Sigmoid colon (tissue), 6 donors: ENCODE measurements at regions not wholly inside any gene's neighbourhood (a gene's known extent, or its start where the extent isn't known, plus 50 kb on each side); places are given as distances from the start of the nearest gene placed in this dataset.
A peak's percentile ranks its signal among the peaks of the same experiment; 100 is the strongest.

Experiments used
- DNase-seq: peaks from one replicate; pipeline ENCODE4 v3.0.0-alpha.2; 2019
- H3K27ac ChIP-seq, 4 donors: fragments of 200-600 bp; sonication (generic); one replicate each; pipeline ENCODE4 v1.5.1; 2016 to 2019; ENCODE audit warnings: mild to moderate bottlenecking in 1 of 4
- H3K27me3 ChIP-seq, 3 donors: fragments of 200-600 bp; sonication (generic); one replicate each; pipeline ENCODE4 v1.5.1; 2019; ENCODE audit warnings: mild to moderate bottlenecking in 1 of 3
- H3K36me3 ChIP-seq, 4 donors: fragments of 200-600 bp; sonication (generic); one replicate each; pipeline ENCODE4 v1.5.1; 2016 to 2019
- H3K4me1 ChIP-seq, 4 donors: fragments of 200-600 bp; sonication (generic); one replicate each; pipeline ENCODE4 v1.5.1; 2017 to 2019
- H3K4me3 ChIP-seq, 4 donors: fragments of 200-600 bp; sonication (generic); one replicate each; pipeline ENCODE4 v1.5.1; 2017 to 2019; ENCODE audit warnings: mild to moderate bottlenecking in 2 of 4, moderate library complexity in 1 of 4
- H3K9me3 ChIP-seq, 4 donors: fragments of 200-600 bp in 3 of 4; sonication (generic) in 3 of 4; one replicate each; pipeline versions ENCODE4 v1.5.1 to v1.6.1; 2013 to 2019
- CTCF ChIP-seq, 4 experiments: fragments of 450-650 bp in 3 of 4; fragments of 200-600 bp in 1 of 4; IDR thresholded peaks; one replicate each; pipeline ENCODE4 v1.5.1; 2016 to 2019; ENCODE audit warnings: antibody characterized with exemption in 4 of 4, mild to moderate bottlenecking in 3 of 4, moderate library complexity in 2 of 4
- EP300 ChIP-seq, 4 donors: sonication (generic); formaldehyde crosslinking; IDR thresholded peaks; one replicate each; pipeline ENCODE4 v1.6.1; 2017; ENCODE audit warnings: antibody characterized with exemption in 4 of 4
- POLR2A ChIP-seq, 2 donors: fragments of 450-650 bp; IDR thresholded peaks; one replicate each; pipeline ENCODE4 v1.6.1; 2016; ENCODE audit warnings: antibody characterized with exemption in 2 of 2, mild to moderate bottlenecking in 2 of 2, moderate library complexity in 2 of 2
- POLR2AphosphoS5 ChIP-seq, 4 donors: sonication (generic); formaldehyde crosslinking; IDR thresholded peaks; one replicate each; pipeline ENCODE4 v1.6.1; 2017; ENCODE audit warnings: antibody characterized with exemption in 4 of 4
- WGBS, 2 donors: extraction: QIAGEN DNeasy Blood & Tissue Kit; methylation state at CpG; one replicate each; pipeline ENCODE4 v1.1.7; 2013; 5-methylcytosine and 5-hydroxymethylcytosine counted together
- intact Hi-C: fragments of 100-400 bp; cut with DNase I; formaldehyde crosslinking; loops from one replicate; pipeline ENCODE4 v1.15.1; 2023
- donor health status: healthy with polysubstance abuse.
- donor health status: healthy.

GRCh38 chr3:118628704-118629341 is 405.8 kb downstream of the IGSF11 start:
- DNase-seq = peak; percentile 75
- H3K4me3 ChIP-seq = no peak overlapping the region
- intact Hi-C loops = loop anchor here (10.0 kb wide), 1 partner anchor 1854 kb away; no protein-coding TSS in a partner anchor

GRCh38 chr3:118629821-118630220 is 404.8 kb downstream of the IGSF11 start:
- Histone ChIP-seq H3K27me3 (no peaks in the 10 kb centered on the region), H3K4me3 (no peak overlapping the region), H3K9me3 (no peaks in the 10 kb centered on the region), H3K27ac (no peak overlapping the region), H3K36me3 (no peaks in the 10 kb centered on the region), H3K4me1 (no peaks in the 10 kb centered on the region)
- DNase-seq = no peak
- TF ChIP-seq EP300 (IDR thresholded peaks at IDR 0.05) (no peak), POLR2A (IDR thresholded peaks at IDR 0.05) (no peak), POLR2AphosphoS5 (IDR thresholded peaks at IDR 0.05) (no peak), CTCF (IDR thresholded peaks at IDR 0.05) (no peak)
- 88 to 93% methylated on average over 2 of the region's 2 CpGs for WGBS, 2 donors
- intact Hi-C loops = loop anchor here (10.0 kb wide), 1 partner anchor 1855 kb away; no protein-coding TSS in a partner anchor

More at GRCh38 chr3:118628704-118629341, 405.8 kb downstream of the IGSF11 start:
- Histone ChIP-seq H3K36me3 (no peaks in the 10 kb centered on the region), H3K4me1 (no peaks in the 10 kb centered on the region), H3K9me3 (no peaks in the 10 kb centered on the region), H3K27ac (no peak overlapping the region), H3K27me3 (no peaks in the 10 kb centered on the region)
- peak; percentile 54 to 82 (median 70) for TF ChIP-seq CTCF (IDR thresholded peaks at IDR 0.05)
- no peak for TF ChIP-seq POLR2A (IDR thresholded peaks at IDR 0.05)
- 6 to 12% methylated on average over 8 of the region's 8 CpGs for WGBS, 2 donors

- no peak for DNase-seq
- H3K36me3 ChIP-seq = no peaks in the 10 kb centered on the region
- no peak overlapping the region for H3K27ac ChIP-seq
- TF ChIP-seq POLR2A (IDR thresholded peaks at IDR 0.05) (no peak), POLR2AphosphoS5 (IDR thresholded peaks at IDR 0.05) (no peak), EP300 (IDR thresholded peaks at IDR 0.05) (no peak), CTCF (IDR thresholded peaks at IDR 0.05) (no peak)
- 31 to 61% methylated on average over 1 of the region's 1 CpG for WGBS, 2 donors
- H3K4me3 ChIP-seq = no peak overlapping the region
- no peaks in the 10 kb centered on the region for H3K4me1 ChIP-seq
- no peaks in the 10 kb centered on the region for H3K9me3 ChIP-seq
- no peaks in the 10 kb centered on the region for H3K27me3 ChIP-seq
- intact Hi-C loops = no loop called here
Observed at GRCh38 chr3:118635711-118636110, 398.9 kb downstream of the IGSF11 start.

GRCh38 chr3:118636841-118637240 is 397.8 kb downstream of the IGSF11 start:
- Histone ChIP-seq H3K9me3 (no peaks in the 10 kb centered on the region), H3K36me3 (no peaks in the 10 kb centered on the region), H3K4me3 (no peak overlapping the region), H3K27ac (no peak overlapping the region), H3K27me3 (no peaks in the 10 kb centered on the region), H3K4me1 (no peaks in the 10 kb centered on the region)
- intact Hi-C loops = no loop called here
- DNase-seq = no peak
- TF ChIP-seq POLR2A (IDR thresholded peaks at IDR 0.05) (no peak), POLR2AphosphoS5 (IDR thresholded peaks at IDR 0.05) (no peak), CTCF (IDR thresholded peaks at IDR 0.05) (no peak), EP300 (IDR thresholded peaks at IDR 0.05) (no peak)
- WGBS, 2 donors = 55 to 65% methylated on average over 4 of the region's 4 CpGs

- H3K27ac ChIP-seq = no peak overlapping the region
- H3K9me3 ChIP-seq = no peaks in the 10 kb centered on the region
- WGBS, 2 donors = 68 to 73% methylated on average over 9 of the region's 9 CpGs
- no peak for TF ChIP-seq CTCF (IDR thresholded peaks at IDR 0.05)
- no peak for TF ChIP-seq POLR2AphosphoS5 (IDR thresholded peaks at IDR 0.05)
- no peak for TF ChIP-seq POLR2A (IDR thresholded peaks at IDR 0.05)
- no peak for TF ChIP-seq EP300 (IDR thresholded peaks at IDR 0.05)
- no peaks in the 10 kb centered on the region for H3K36me3 ChIP-seq
- H3K27me3 ChIP-seq = no peaks in the 10 kb centered on the region
- no peak for DNase-seq
- intact Hi-C loops = no loop called here
- H3K4me1 ChIP-seq = no peaks in the 10 kb centered on the region
- H3K4me3 ChIP-seq = no peak overlapping the region
Observed at GRCh38 chr3:118637846-118638245, 396.8 kb downstream of the IGSF11 start.
